ENCODE measurements at regions not wholly inside any gene's neighbourhood (a gene's known extent, or its start where the extent isn't known, plus 50 kb on each side); places are given as distances from the start of the nearest gene placed in this dataset.

- no peak for TF ChIP-seq CTCF (optimal IDR thresholded peaks at IDR 0.05 in 1 of 3, IDR thresholded peaks at IDR 0.05 in 1 of 3, conservative IDR thresholded peaks at IDR 0.05 in 1 of 3; ENCODE audit: extremely low read depth in 1 of 3, insufficient read depth in 2 of 3, low read length in 3 of 3)
- TF ChIP-seq EZH2 (IDR thresholded peaks at IDR 0.05; ENCODE audit: low read length), result no peak
These were observed 71.3 kb upstream of the PODXL start for GRCh38 chr7:131627735-131628190.
